ENCODE measurements at regions not wholly inside any gene's neighbourhood (a gene's known extent, or its start where the extent isn't known, plus 50 kb on each side); places are given as distances from the start of the nearest gene placed in this dataset.

DNA sequence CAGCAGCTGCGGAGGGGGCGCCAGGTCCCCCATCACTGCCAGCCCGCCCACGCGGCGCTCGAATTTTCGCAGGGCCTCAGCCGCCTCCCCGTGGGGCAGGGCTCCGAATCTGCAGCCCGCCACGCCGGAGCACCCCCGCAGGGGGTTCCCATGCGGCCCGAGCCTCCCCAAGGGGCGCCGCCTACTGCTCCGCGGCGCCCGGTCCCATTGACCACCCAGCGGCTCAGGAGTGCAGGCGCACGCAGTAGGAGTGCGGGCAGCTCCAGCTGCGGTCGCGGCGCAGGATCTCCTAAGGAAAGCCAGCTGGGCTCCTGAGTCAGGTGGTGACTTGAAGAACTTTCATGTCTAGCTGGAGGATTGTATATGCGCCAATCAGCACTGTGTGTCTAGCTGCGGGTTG lies 155.3 kb upstream of the RREB1 start:
- TF ChIP-seq GATA2 (IDR thresholded peaks at IDR 0.05; ENCODE audit: low read depth, low read length): no peak
- no peak for TF ChIP-seq GATA3 (IDR thresholded peaks at IDR 0.05; ENCODE audit: low read depth, low read length)

All from SH-SY5Y (cell line).